ENCODE measurements at regions not wholly inside any gene's neighbourhood (a gene's known extent, or its start where the extent isn't known, plus 50 kb on each side); places are given as distances from the start of the nearest gene placed in this dataset.

DNA sequence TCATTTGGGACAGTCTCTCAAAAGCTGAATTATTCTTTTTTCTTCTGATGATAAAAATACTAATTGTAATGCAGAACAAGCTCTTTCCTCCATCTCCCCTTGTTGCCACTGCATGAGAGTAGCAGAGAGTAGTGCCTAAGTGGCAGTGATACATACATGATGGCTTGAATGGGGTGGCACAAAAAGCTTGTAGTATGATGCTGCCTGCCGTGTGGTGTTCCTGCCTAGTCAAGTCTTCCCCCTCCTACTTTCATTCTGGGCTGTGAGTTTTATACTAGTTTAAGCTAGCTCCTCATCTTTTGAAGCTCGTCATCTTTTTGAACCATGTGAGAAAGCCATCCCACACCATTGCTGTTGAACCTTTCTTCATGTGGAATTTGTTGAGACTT lies 230.5 kb downstream of the NFKBIZ start:
- TF ChIP-seq, protein P1, sequence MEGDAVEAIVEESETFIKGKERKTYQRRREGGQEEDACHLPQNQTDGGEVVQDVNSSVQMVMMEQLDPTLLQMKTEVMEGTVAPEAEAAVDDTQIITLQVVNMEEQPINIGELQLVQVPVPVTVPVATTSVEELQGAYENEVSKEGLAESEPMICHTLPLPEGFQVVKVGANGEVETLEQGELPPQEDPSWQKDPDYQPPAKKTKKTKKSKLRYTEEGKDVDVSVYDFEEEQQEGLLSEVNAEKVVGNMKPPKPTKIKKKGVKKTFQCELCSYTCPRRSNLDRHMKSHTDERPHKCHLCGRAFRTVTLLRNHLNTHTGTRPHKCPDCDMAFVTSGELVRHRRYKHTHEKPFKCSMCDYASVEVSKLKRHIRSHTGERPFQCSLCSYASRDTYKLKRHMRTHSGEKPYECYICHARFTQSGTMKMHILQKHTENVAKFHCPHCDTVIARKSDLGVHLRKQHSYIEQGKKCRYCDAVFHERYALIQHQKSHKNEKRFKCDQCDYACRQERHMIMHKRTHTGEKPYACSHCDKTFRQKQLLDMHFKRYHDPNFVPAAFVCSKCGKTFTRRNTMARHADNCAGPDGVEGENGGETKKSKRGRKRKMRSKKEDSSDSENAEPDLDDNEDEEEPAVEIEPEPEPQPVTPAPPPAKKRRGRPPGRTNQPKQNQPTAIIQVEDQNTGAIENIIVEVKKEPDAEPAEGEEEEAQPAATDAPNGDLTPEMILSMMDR (IDR thresholded peaks at IDR 0.05), result no peak
- TF ChIP-seq POLR2A (IDR thresholded peaks at IDR 0.05), result no peak
